IMR-90 (cell line): ENCODE measurements at regions not wholly inside any gene's neighbourhood (a gene's known extent, or its start where the extent isn't known, plus 50 kb on each side); places are given as distances from the start of the nearest gene placed in this dataset.

Source experiments
- ATAC-seq: fragments of 200-7000 bp; cut with Tn5 transposase; 2 replicates; pipeline ENCODE4 v1.9.1; 2020; ENCODE audit warnings: low read depth, mild to moderate bottlenecking, moderate library complexity
- BruUV-seq: library from RNA; stranded (reverse); fragments of 400-500 nt; replicated peaks from 2 replicates; lab custom pipeline; 2021; lab: Mats Ljungman, UMichigan
- CTCF ChIA-PET: fragments of 300-600 bp; formaldehyde crosslinking; extraction: SDS; loops from one replicate; lab custom pipeline; 2021; ENCODE audit warnings: antibody characterized with exemption; lab: Yijun Ruan, JAX
- POLR2A ChIA-PET: fragments of 300-600 bp; sonication (Branson Sonifier 250); formaldehyde crosslinking; loops from one replicate; lab custom pipeline; 2022; ENCODE audit warnings: antibody characterized with exemption; ENCODE audit not compliant: unreplicated experiment; lab: Charles Lee
- DNase-seq: peaks from one replicate; pipeline ENCODE4 v3.0.0; 2013
- H2AFZ ChIP-seq: replicated peaks from 2 replicates; pipeline ENCODE3; 2013; ENCODE audit warnings: low read length, mild to moderate bottlenecking; ENCODE audit not compliant: poor library complexity
- H2AK5ac ChIP-seq: 2 replicates; pipeline ENCODE4 v1.6.1; 2013; ENCODE audit warnings: low read depth, low read length, inconsistent platforms
- H2AK9ac ChIP-seq: replicated peaks from 2 replicates; pipeline ENCODE3; 2013; ENCODE audit warnings: mild to moderate bottlenecking, low read depth, low read length, moderate library complexity; ENCODE audit not compliant: poor library complexity
- H2BK120ac ChIP-seq: 2 replicates; pipeline ENCODE4 v1.6.1; 2013; ENCODE audit warnings: low read depth, low read length, inconsistent platforms
- H2BK15ac ChIP-seq: 3 replicates; pipeline ENCODE4 v1.6.1; 2013; ENCODE audit warnings: low read depth, low read length, inconsistent platforms
- H2BK20ac ChIP-seq: 2 replicates; pipeline ENCODE4 v1.6.1; 2013; ENCODE audit warnings: low read depth, mild to moderate bottlenecking, inconsistent platforms, low read length, moderate library complexity
- H2BK5ac ChIP-seq: 2 replicates; pipeline ENCODE4 v1.6.1; 2013; ENCODE audit warnings: mild to moderate bottlenecking, low read depth, low read length, inconsistent platforms; ENCODE audit not compliant: poor library complexity, severe bottlenecking
- H3K14ac ChIP-seq: replicated peaks from 2 replicates; pipeline ENCODE4 v1.6.1; 2013; ENCODE audit warnings: low read depth, low read length, inconsistent platforms
- H3K18ac ChIP-seq: 2 replicates; pipeline ENCODE4 v1.6.1; 2013; ENCODE audit warnings: low read depth, low read length, control low read depth
- H3K23ac ChIP-seq: 2 replicates; pipeline ENCODE4 v1.6.1; 2013; ENCODE audit warnings: low read depth, low read length, inconsistent platforms
- H3K27ac ChIP-seq: 2 replicates; pipeline ENCODE4 v1.5.1; 2013; ENCODE audit warnings: mild to moderate bottlenecking, control low read depth, low read length; ENCODE audit not compliant: insufficient read depth
- H3K27me3 ChIP-seq: 2 replicates; pipeline ENCODE4 v1.6.1; 2013; ENCODE audit warnings: low read length; ENCODE audit not compliant: control insufficient read depth, insufficient read depth
- H3K36me3 ChIP-seq: 2 replicates; pipeline ENCODE4 v1.6.1; 2013; ENCODE audit warnings: low read length, mixed read lengths; ENCODE audit not compliant: control insufficient read depth, insufficient read depth
- H3K4ac ChIP-seq: 2 replicates; pipeline ENCODE4 v1.6.1; 2013; ENCODE audit warnings: low read depth, low read length, inconsistent platforms
- H3K4me1 ChIP-seq: 2 replicates; pipeline ENCODE4 v1.6.1; 2013; ENCODE audit warnings: low read length, mixed read lengths; ENCODE audit not compliant: control insufficient read depth, insufficient read depth
- H3K4me2 ChIP-seq: 2 replicates; pipeline ENCODE4 v1.6.1; 2013; ENCODE audit warnings: low read depth, mild to moderate bottlenecking, control low read depth, low read length, moderate library complexity
- H3K4me3 ChIP-seq: 2 replicates; pipeline ENCODE4 v1.5.1; 2013; ENCODE audit warnings: low read depth, mild to moderate bottlenecking, control low read depth, low read length, moderate library complexity; ENCODE audit not compliant: insufficient read depth
- H3K56ac ChIP-seq: 2 replicates; pipeline ENCODE4 v1.6.1; 2013; ENCODE audit warnings: low read length, inconsistent platforms; ENCODE audit not compliant: insufficient read depth; ENCODE audit errors: extremely low read depth
- H3K79me1 ChIP-seq, 2 experiments: 2 replicates each; pipeline ENCODE4 v1.6.1; 2013; ENCODE audit warnings: low read length in 2 of 2, inconsistent platforms in 1 of 2, low read depth in 1 of 2
- H3K9ac ChIP-seq: 2 replicates; pipeline ENCODE4 v1.6.1; 2013; ENCODE audit warnings: low read depth, low read length, control low read depth
- H3K9me1 ChIP-seq: 2 replicates; pipeline ENCODE4 v1.6.1; 2013; ENCODE audit warnings: low read length, inconsistent platforms; ENCODE audit not compliant: insufficient read depth
- H3K9me3 ChIP-seq: 2 replicates; pipeline ENCODE4 v1.6.1; 2013; ENCODE audit warnings: low read length; ENCODE audit not compliant: control insufficient read depth, insufficient read depth
- H4K20me1 ChIP-seq: 2 replicates; pipeline ENCODE4 v1.6.1; 2013; ENCODE audit warnings: low read length, inconsistent platforms; ENCODE audit not compliant: insufficient read depth
- H4K5ac ChIP-seq: 2 replicates; pipeline ENCODE4 v1.6.1; 2013; ENCODE audit warnings: mild to moderate bottlenecking, low read depth, low read length, control low read depth
- H4K8ac ChIP-seq, 2 experiments: 2 replicates each; pipeline ENCODE4 v1.6.1; 2013; ENCODE audit warnings: low read depth in 2 of 2, low read length in 2 of 2, control low read depth in 1 of 2, inconsistent platforms in 1 of 2
- H4K91ac ChIP-seq: 2 replicates; pipeline ENCODE4 v1.6.1; 2013; ENCODE audit warnings: low read depth, low read length, inconsistent platforms; ENCODE audit not compliant: insufficient read depth
- BHLHE40 ChIP-seq: fragments of 150-350 bp; IDR thresholded peaks from 2 replicates; pipeline ENCODE4 v1.6.1; 2016; ENCODE audit warnings: mild to moderate bottlenecking, low read depth, low read length
- CEBPB ChIP-seq: IDR thresholded peaks from 2 replicates; pipeline ENCODE4 v1.6.1; 2012; ENCODE audit warnings: low read depth, low read length, improper control_type of control experiment
- MAFK ChIP-seq: IDR thresholded peaks from 2 replicates; pipeline ENCODE4 v1.6.1; 2012; ENCODE audit warnings: low read depth, low read length, improper control_type of control experiment
- RCOR1 ChIP-seq: IDR thresholded peaks from 2 replicates; pipeline ENCODE4 v1.6.1; 2012; ENCODE audit warnings: mild to moderate bottlenecking, low read length, improper control_type of control experiment; ENCODE audit not compliant: insufficient replicate concordance
- SMC3 ChIP-seq: fragments of 150-350 bp; IDR thresholded peaks from 2 replicates; pipeline ENCODE4 v1.6.1; 2016; ENCODE audit warnings: low read depth, mild to moderate bottlenecking, antibody characterized with exemption, low read length, moderate library complexity
- dilution Hi-C: fragments of 300-500 bp; cut with HindIII; formaldehyde crosslinking; loops from one replicate; pipeline ENCODE4 v1.14.3; 2018; ENCODE audit warnings: low sequenced_read_pairs; ENCODE audit not compliant: unreplicated experiment
- in situ Hi-C: fragments of 300-500 bp; cut with MboI; formaldehyde crosslinking; loops from 3 replicates; pipeline ENCODE4 v1.14.3; 2019; ENCODE audit warnings: low sequenced_read_pairs, inconsistent platforms, mixed read lengths
- intact Hi-C: fragments of 100-400 bp; cut with micrococcal nuclease; formaldehyde crosslinking; loops from 2 replicates; pipeline ENCODE4 v1.10.0; 2022
- TF ChIP-seq, protein P1 (sequence below): fragments of 150-350 bp; IDR thresholded peaks from 2 replicates; pipeline ENCODE4 v1.6.1; 2017; ENCODE audit warnings: mild to moderate bottlenecking, antibody characterized with exemption, low read length, low read depth
- TF ChIP-seq, protein P2 (sequence below): fragments of 150-350 bp; IDR thresholded peaks from 2 replicates; pipeline ENCODE4 v1.6.1; 2016; ENCODE audit warnings: low read depth, mild to moderate bottlenecking, low read length, moderate library complexity, borderline replicate concordance

- intact Hi-C loops (no loop called here), in situ Hi-C loops (no loop called here), dilution Hi-C loops (no loop called here)
- no peak overlapping the region for H2BK15ac ChIP-seq
- H3K56ac ChIP-seq: no peak overlapping the region
- no peaks in the 10 kb centered on the region for H3K9me1 ChIP-seq
- no TSS peak for BruUV-seq
- DNase-seq (no peak), ATAC-seq (no peak)
- no peak overlapping the region for H2AK9ac ChIP-seq
- H3K27me3 ChIP-seq: no peaks in the 10 kb centered on the region
- H2BK120ac ChIP-seq: no peak overlapping the region
- no peak overlapping the region for H3K4me3 ChIP-seq
- H3K79me1 ChIP-seq: no peaks in the 10 kb centered on the region
- H3K27ac ChIP-seq: no peak overlapping the region
- H3K9me3 ChIP-seq: no peaks in the 10 kb centered on the region
- TF ChIP-seq BHLHE40 (no peak), MAFK (no peak), RCOR1 (no peak), SMC3 (no peak), CEBPB (peak; percentile 71)
- TF ChIP-seq, protein P1, sequence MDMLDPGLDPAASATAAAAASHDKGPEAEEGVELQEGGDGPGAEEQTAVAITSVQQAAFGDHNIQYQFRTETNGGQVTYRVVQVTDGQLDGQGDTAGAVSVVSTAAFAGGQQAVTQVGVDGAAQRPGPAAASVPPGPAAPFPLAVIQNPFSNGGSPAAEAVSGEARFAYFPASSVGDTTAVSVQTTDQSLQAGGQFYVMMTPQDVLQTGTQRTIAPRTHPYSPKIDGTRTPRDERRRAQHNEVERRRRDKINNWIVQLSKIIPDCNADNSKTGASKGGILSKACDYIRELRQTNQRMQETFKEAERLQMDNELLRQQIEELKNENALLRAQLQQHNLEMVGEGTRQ: no peak
- TF ChIP-seq, protein P2, sequence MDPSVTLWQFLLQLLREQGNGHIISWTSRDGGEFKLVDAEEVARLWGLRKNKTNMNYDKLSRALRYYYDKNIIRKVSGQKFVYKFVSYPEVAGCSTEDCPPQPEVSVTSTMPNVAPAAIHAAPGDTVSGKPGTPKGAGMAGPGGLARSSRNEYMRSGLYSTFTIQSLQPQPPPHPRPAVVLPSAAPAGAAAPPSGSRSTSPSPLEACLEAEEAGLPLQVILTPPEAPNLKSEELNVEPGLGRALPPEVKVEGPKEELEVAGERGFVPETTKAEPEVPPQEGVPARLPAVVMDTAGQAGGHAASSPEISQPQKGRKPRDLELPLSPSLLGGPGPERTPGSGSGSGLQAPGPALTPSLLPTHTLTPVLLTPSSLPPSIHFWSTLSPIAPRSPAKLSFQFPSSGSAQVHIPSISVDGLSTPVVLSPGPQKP: no peak
- no peak overlapping the region for H2AK5ac ChIP-seq
- H4K8ac ChIP-seq: no peak overlapping the region
- no peak overlapping the region for H3K4me2 ChIP-seq
- H3K14ac ChIP-seq: no peak overlapping the region
- H3K4me1 ChIP-seq: peaks cover 4% of the 10 kb centered on the region
- H4K20me1 ChIP-seq: no peaks in the 10 kb centered on the region
- no peak overlapping the region for H3K9ac ChIP-seq
- POLR2A ChIA-PET: no interaction called here
- no peak overlapping the region for H3K23ac ChIP-seq
- H2AFZ ChIP-seq: no peak overlapping the region
- no peak overlapping the region for H2BK20ac ChIP-seq
- H2BK5ac ChIP-seq: no peak overlapping the region
- H3K18ac ChIP-seq: no peak overlapping the region
- CTCF ChIA-PET: no interaction called here
- no peak overlapping the region for H4K5ac ChIP-seq
- H3K4ac ChIP-seq: no peak overlapping the region
- H4K91ac ChIP-seq: no peak overlapping the region
- H3K36me3 ChIP-seq: no peaks in the 10 kb centered on the region
Observed at GRCh38 chr2:144711084-144711483, 191.2 kb upstream of the ZEB2 start.
